ENCODE measurements at regions not wholly inside any gene's neighbourhood (a gene's known extent, or its start where the extent isn't known, plus 50 kb on each side); places are given as distances from the start of the nearest gene placed in this dataset.

GRCh38 chr12:124402248-124403066 lies 107.6 kb downstream of the RFLNA start:
- no peak for DNase-seq

- DNase-seq: peak in 1 of 58 donors; percentile 33
Observed at GRCh38 chr12:124401704-124402221, 106.9 kb downstream of the RFLNA start.

- no peak for DNase-seq
Observed at GRCh38 chr12:124400124-124400523, 105.2 kb downstream of the RFLNA start.

GRCh38 chr12:124399622-124400021 lies 104.7 kb downstream of the RFLNA start:
- DNase-seq: peak in 5 of 58 donors; percentile 5 to 46 (median 21)

- DNase-seq: peak in 9 of 58 donors; percentile 8 to 73 (median 24)
Observed at GRCh38 chr12:124398578-124399227, 103.8 kb downstream of the RFLNA start.

- DNase-seq: peak in 2 of 58 donors; percentile 38 to 56
Observed at GRCh38 chr12:124397807-124398577, 103.1 kb downstream of the RFLNA start.

GRCh38 chr12:124397399-124397679 lies 102.4 kb downstream of the RFLNA start:
- peak in 5 of 58 donors; percentile 14 to 37 (median 24) for DNase-seq

- peak in 21 of 58 donors; percentile 13 to 84 (median 40) for DNase-seq
Observed at GRCh38 chr12:124396544-124397398, 101.9 kb downstream of the RFLNA start.

- peak in 17 of 58 donors; percentile 11 to 69 (median 38) for DNase-seq
Observed at GRCh38 chr12:124395986-124396385, 101.1 kb downstream of the RFLNA start.

- no peak for DNase-seq
Observed at GRCh38 chr12:124395284-124395752, 100.4 kb downstream of the RFLNA start.

GRCh38 chr12:124394462-124395128 lies 99.7 kb downstream of the RFLNA start:
- DNase-seq: no peak

GRCh38 chr12:124393831-124394230 lies 98.9 kb downstream of the RFLNA start:
- no peak for DNase-seq

- DNase-seq: no peak
Observed at GRCh38 chr12:124393414-124393790, 98.5 kb downstream of the RFLNA start.

GRCh38 chr12:124392667-124393413 lies 97.9 kb downstream of the RFLNA start:
- DNase-seq: peak in 57 of 58 donors; percentile 31 to 92 (median 78)

- DNase-seq: peak in 33 of 58 donors; percentile 11 to 75 (median 40)
Observed at GRCh38 chr12:124392271-124392666, 97.4 kb downstream of the RFLNA start.

- peak in 15 of 58 donors; percentile 10 to 75 (median 28) for DNase-seq
Observed at GRCh38 chr12:124391340-124392261, 96.7 kb downstream of the RFLNA start.

GRCh38 chr12:124390442-124391097 lies 95.7 kb downstream of the RFLNA start:
- peak in 8 of 58 donors; percentile 12 to 50 (median 32) for DNase-seq

All from anterior cingulate cortex (tissue), 58 donors.